Right forelimb (tissue), 1 donor: ENCODE measurements at regions not wholly inside any gene's neighbourhood (a gene's known extent, or its start where the extent isn't known, plus 50 kb on each side); places are given as distances from the start of the nearest gene placed in this dataset.

Experiments
- DNase-seq: peaks from one replicate; pipeline ENCODE4 v3.0.0-alpha.2; 2018

- no peak for DNase-seq
These were observed 57.6 kb downstream of the TENT5A start for GRCh38 chr6:81694855-81695254.

DNA sequence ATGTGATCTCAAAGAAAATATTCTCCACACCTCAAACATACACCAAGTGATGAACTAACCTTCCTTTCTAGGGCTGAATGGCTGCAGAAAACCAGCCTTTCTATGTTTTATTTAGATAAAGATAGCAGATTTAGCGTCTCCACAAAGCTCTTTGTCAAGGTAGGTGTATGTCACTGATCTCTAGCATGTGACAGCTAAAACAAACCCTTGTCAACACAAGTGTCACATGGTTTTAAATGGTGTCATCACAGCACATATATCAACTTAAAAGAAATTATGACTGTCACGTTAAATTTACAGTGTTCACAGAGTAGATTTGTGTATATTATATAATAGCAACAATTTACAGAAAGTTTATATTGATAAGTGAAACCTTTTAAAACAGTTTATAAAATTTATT is 58.3 kb downstream of the TENT5A start:
- DNase-seq = no peak

DNA sequence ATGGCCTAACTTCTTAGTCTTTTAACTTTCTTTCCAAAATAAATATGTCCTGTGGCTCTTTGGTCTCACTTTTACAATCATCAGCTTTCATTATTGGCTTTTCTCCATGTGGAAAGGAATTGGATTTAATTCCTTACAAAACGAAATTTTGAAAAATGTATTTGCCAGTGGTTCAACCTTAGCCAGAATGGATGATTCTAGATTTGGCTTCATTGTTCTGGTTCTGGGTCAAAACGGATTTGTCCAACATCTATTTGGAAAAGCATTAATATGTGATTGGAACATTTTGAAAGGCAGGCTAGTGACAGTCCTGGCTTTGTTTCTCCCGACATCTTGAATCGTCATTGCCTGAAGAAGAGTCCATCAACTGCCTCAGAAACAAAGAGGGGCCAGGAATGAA is 59.2 kb downstream of the TENT5A start:
- DNase-seq = no peak

DNA sequence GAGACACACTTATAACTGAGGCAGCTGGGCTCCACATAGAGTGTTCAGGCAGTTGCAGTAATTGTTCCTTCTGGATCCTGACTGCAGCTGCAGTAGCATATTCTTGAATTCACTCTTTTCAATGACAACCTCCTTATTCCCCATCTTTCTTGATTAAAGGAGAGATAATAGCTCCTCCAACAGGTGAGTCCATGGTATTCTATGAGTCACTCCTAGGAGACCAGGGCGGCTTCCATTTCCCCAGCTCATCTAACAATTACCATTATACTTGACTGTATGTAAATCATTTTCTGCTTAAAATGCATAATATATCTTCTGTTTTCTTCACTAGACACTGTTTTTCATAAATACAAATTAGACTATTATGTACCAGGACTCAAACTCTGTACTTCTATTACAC is 62.4 kb downstream of the TENT5A start:
- no peak for DNase-seq

GRCh38 chr6:81689580-81689979 is 62.9 kb downstream of the TENT5A start:
- no peak for DNase-seq

DNA sequence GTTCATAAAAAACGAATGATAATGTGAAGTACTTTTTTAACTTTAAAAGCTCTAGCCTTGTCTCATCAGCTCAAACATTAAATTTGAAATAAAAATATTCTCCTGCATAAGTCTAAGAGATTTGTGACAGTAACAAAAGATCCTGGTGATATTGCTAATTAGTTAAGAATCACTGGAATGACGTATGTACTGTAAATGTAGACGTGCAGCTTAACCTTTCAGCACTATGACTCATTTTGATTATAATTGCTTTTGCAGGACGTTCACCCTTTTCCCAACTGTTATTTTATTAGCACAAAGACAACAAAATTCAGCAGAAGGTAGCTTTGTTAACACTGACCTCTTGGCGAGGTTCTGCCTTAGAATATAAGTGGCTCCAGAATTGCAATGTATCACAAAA is 68.6 kb downstream of the TENT5A start:
- no peak for DNase-seq

GRCh38 chr6:81682858-81683620 is 69.4 kb downstream of the TENT5A start:
- DNase-seq = no peak

DNA sequence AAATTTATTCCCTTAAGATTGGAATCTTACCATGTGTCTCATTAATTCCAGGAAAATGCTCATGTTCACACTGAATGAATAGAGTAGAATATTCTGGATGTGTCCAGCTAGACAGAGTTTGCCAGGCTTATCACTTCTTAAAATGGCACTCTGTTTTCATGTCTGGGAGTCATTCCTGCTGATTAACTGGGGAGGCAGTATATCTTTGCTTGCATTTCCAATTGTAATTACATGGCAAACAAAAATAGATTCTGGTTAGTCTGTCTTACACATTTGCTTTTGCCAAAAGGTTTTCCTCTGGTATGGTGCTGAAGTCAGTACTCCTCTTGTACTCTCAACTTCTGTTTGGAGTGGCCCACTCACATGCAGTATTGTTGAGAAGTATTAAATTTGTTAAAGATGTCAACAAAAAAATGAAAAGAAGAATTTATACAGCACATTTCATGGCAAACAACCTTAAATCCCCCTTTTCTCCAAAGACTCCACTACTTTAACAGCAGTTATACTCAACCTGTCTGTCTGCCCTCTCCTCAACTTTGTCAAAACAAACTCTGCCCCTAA is 70.2 kb downstream of the TENT5A start:
- DNase-seq = no peak

- DNase-seq = no peak
These were observed 83.0 kb downstream of the TENT5A start for GRCh38 chr6:81669445-81669844.

GRCh38 chr6:81668615-81669047 is 83.8 kb downstream of the TENT5A start:
- no peak for DNase-seq

- no peak for DNase-seq
These were observed 86.0 kb downstream of the TENT5A start for GRCh38 chr6:81666481-81666880.

- no peak for DNase-seq
These were observed 96.2 kb downstream of the TENT5A start for GRCh38 chr6:81656231-81656630.

DNA sequence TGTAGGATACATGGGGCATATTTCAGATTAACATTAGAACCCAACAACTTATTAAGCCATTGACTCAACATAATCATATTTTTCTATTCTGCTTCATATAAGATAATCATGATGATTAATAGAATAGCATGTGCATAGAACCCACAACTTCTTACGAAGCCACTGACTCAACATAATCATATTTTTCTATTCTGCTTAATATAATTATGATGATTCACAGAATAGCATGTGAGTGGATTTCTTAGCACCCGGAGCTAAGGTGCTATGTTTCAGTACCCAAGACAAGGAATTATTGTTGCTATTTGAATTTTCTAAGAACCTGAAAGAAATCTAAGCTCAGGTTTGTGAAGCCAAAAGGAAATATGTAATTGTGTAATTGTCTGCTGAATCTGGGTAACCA is 96.8 kb downstream of the TENT5A start:
- no peak for DNase-seq

DNA sequence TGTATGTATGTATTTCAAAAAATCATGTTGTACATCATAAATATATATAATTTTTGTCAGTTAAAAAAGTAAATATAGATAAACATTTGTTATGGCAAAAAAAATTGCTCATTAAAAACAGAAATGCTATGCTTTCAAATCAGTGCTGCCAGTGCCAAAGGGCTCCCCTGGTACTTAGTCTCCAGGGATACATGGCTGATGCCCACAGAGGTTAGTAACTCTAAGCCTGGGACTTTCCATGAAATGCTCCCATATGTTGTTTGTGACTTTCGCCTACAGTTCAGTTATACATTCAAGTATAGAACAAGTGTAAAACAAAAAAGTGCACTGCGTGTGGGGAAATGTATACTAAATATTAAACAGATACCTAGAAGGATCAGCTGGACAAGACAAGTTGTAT is 104.0 kb downstream of the TENT5A start:
- no peak for DNase-seq

DNA sequence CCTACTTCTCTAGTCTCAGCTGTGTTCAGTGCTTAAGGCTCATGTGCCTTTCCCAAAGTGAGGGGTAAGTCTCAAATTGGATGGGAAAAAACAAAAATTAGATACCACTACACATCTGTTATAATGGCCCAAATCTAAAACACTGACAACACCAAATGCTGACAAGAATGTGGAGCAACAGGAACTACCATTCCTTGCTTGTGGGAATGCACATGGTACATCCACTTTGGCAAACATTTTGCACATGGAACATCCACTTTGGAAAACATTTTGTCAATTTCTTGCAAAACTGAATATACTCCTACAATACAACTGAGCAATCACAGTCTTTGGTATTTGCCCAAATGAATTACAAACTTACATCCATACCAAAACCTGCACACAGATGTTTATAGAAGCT is 109.3 kb downstream of the TENT5A start:
- no peak for DNase-seq

GRCh38 chr6:81640891-81641290 is 111.6 kb downstream of the TENT5A start:
- DNase-seq = no peak

- no peak for DNase-seq
These were observed 112.4 kb downstream of the TENT5A start for GRCh38 chr6:81640126-81640525.

DNA sequence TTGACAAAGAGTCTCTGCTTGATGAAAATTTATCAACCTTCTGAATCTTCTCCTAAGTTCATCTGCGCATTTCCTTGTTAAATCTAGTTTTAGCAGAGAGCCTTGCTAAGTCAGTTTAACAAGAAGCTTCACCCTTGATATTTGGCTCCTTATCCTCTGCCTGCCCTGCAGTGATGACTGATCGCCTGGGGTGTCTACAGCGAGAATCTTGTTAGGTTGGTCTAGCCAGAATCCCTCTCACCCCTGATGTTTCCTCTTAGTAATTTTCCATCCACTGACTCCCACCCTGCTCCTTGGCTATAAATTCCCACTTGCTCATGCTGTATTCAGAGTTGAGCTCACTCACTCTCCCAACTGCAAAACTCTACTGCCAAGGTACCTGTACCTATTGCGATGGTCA is 114.1 kb downstream of the TENT5A start:
- no peak for DNase-seq

DNA sequence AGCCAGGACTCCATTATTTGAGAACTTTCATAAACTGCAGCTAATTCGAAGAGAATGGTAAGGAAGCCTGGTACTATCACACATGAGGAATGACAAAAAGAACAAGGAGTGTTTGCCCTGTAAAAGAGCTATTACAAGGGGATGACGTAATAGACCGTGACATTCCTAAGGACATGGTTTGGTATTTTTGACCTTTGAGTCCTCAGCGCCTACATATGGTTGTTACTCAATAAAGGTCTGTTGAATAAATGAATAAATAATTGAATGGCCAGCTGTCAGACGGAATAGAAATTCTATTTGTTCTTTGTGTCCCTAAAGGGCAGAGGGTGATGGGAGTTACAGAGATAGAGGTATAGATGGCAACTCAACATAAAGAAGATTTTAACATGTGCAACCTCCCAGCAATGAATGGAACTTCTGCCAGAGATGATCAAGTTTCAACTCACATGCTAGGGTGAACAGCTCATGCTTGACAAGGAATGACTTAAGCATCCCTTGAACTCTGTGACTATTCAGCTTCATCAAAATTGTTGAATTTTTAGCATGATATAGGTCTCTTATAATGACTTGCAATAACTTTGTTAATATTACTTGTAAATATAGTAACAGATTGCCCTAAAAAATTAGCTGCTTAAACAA is 115.4 kb downstream of the TENT5A start:
- no peak for DNase-seq

DNA sequence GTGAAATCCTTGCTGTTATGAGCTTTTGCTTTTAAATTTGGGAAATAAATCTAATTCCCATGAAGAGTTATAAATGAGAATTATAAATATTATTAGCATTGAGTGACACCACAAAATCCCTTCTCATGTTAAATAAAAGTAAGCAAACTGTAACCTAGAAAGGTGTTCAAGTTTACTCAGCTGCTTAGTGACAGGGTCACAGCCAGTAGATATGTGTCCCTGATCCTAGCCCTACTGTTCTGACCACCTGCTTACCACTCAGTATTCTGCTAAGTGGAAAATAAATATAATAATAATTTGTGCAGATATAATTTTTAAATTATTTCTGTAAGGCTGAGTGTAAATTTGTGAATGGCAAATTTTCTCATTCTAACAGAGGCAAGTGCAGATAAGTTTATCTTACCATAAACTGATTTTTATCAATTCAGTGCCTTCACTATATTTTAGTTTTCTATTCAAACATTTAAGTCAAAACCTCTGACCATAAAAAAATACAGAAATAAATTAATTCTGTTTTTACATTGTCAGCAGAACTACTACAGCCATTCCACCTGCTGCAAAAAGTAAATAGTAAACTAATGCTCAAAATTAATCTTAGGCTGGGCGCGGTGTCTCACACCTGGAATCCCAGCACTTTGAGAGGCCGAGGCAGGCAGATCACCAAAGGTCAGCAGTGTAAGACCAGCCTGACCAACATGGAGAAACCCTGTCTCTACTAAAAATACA is 118.2 kb downstream of the TENT5A start:
- no peak for DNase-seq

DNA sequence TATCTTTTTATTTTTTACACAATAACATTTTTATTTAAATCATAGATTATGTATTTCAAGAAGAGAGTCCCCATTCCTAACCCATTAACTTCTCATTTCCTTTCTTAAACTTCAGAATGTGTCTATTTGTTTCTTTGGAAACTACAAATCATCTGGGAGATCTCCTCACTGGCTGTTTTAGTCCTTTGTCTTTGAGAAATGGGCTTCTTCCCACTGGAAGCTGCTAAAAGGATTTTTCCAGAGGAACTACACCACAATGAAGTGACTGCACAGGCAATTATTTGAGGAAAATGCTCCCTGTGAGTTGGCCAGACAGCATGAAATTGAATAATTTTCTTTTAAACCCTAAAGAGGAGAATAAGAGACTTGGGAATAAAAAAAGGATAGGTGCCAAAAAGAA is 119.1 kb downstream of the TENT5A start:
- no peak for DNase-seq

DNA sequence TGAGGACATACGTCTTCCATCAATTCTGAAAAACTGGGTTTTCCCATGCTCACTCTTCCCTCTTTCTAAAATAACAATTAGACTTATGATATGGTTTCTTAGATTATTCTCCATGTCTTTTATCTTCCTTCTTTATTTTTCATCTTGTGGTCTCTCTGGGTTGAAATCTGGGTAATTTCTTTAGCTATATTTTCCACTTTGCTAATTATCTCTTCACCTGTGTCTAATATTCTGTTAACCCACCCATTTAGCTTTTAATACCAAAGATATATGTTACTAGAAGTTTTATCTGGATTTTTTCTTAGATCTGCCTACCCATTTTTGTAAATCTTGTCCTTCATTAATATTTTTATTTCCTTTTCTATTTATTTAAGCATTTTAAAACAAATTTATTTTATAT is 121.8 kb downstream of the TENT5A start:
- DNase-seq = no peak

- DNase-seq = no peak
These were observed 127.3 kb downstream of the TENT5A start for GRCh38 chr6:81625216-81625615.

DNA sequence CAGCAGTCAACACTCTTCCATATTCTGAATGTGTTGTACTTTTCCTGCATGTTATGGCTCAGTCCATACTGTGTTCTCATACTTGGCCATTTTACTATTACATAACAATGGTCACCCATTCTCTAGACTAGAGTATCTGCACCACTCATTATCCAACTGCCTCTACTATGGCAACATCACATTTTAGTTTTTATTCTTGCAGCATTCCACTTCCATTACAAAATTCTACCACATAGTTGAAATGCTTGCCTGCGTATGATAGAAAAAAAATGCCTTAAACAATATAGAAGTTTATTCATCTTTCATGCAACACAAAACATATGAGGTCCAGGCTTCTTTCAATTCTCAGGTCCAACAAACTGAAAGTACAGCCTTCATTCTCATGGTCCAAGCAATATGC is 128.0 kb downstream of the TENT5A start:
- DNase-seq = no peak
